ENCODE measurements at regions not wholly inside any gene's neighbourhood (a gene's known extent, or its start where the extent isn't known, plus 50 kb on each side); places are given as distances from the start of the nearest gene placed in this dataset.

DNA sequence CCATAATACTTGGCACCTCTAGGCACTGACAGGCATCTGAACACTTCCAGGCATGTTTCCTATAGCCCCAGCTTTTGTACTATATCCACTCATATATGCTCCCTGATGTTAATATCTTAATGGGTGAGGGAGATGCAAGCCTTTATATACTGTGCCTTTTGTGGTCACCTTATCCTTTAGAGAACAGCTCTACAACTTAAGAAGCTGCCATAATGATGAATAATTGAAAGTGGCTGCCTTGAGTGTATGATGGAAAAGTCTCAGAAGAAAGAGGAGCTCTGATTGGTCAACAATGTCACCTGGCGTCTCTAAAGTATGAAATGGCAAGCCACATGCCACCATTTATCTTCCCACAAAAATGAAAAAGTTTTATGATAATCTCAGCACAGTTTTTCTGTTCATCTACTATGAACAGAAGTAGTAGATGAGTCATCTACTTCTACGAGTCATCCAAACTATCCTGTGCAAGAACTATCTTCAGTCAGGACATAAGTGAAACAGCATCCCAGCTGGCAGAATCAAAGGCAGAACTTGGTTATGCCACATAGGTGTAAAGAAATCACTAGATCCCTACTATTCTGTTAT, 997.9 kb upstream of the CELF4 start:
- TF ChIP-seq CTCF (IDR thresholded peaks at IDR 0.05) (no peak), EZH2 (IDR thresholded peaks at IDR 0.05) (no peak)
